ENCODE measurements at regions not wholly inside any gene's neighbourhood (a gene's known extent, or its start where the extent isn't known, plus 50 kb on each side); places are given as distances from the start of the nearest gene placed in this dataset.

DNA sequence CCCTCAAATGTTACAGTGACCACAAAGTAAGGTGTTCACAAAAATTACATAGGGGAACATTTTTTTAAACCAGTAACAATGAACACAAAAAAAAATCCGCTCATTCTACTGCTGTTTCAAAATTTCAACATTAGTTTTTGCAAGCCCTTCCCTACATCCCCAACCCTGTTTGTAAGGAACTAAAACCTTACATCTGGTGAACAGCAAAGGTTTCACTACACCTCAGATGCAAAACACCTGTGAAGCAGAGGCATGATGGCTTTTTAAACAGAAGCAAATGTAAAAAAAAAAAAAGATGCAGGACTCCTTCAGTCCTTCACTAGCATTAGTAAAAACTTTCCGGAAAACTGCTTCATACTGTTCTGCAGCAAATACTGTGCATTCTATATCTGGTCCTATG, 50.0 kb upstream of the API5 start:
- TF ChIP-seq, protein P1, sequence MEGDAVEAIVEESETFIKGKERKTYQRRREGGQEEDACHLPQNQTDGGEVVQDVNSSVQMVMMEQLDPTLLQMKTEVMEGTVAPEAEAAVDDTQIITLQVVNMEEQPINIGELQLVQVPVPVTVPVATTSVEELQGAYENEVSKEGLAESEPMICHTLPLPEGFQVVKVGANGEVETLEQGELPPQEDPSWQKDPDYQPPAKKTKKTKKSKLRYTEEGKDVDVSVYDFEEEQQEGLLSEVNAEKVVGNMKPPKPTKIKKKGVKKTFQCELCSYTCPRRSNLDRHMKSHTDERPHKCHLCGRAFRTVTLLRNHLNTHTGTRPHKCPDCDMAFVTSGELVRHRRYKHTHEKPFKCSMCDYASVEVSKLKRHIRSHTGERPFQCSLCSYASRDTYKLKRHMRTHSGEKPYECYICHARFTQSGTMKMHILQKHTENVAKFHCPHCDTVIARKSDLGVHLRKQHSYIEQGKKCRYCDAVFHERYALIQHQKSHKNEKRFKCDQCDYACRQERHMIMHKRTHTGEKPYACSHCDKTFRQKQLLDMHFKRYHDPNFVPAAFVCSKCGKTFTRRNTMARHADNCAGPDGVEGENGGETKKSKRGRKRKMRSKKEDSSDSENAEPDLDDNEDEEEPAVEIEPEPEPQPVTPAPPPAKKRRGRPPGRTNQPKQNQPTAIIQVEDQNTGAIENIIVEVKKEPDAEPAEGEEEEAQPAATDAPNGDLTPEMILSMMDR (IDR thresholded peaks at IDR 0.05): no peak
- no peak for TF ChIP-seq POLR2A (IDR thresholded peaks at IDR 0.05)
- no peak for TF ChIP-seq EP300 (IDR thresholded peaks at IDR 0.05)
